SH-SY5Y (cell line): ENCODE measurements at regions not wholly inside any gene's neighbourhood (a gene's known extent, or its start where the extent isn't known, plus 50 kb on each side); places are given as distances from the start of the nearest gene placed in this dataset.

Experiments used
- GATA2 ChIP-seq: IDR thresholded peaks from 2 replicates; pipeline ENCODE4 v1.6.1; 2011; ENCODE audit warnings: mild to moderate bottlenecking, low read depth, low read length
- GATA3 ChIP-seq: IDR thresholded peaks from 2 replicates; pipeline ENCODE4 v1.6.1; 2011; ENCODE audit warnings: low read depth, mild to moderate bottlenecking, low read length, moderate library complexity

- TF ChIP-seq GATA2 = no peak
- TF ChIP-seq GATA3 = no peak
Measured at GRCh38 chr3:180478695-180479094, 123.3 kb upstream of the TTC14 start.
